ENCODE measurements at regions not wholly inside any gene's neighbourhood (a gene's known extent, or its start where the extent isn't known, plus 50 kb on each side); places are given as distances from the start of the nearest gene placed in this dataset.

- no peak for TF ChIP-seq POLR2AphosphoS5 (IDR thresholded peaks at IDR 0.05; ENCODE audit: low read depth, low read length)
- TF ChIP-seq REST (IDR thresholded peaks at IDR 0.05; ENCODE audit: insufficient read depth in 1 of 2, low read depth in 2 of 2, low read length in 2 of 2): no peak
- TF ChIP-seq SIN3A (IDR thresholded peaks at IDR 0.05; ENCODE audit: borderline replicate concordance, insufficient read depth, low read length): no peak
- TF ChIP-seq FOXP2 (optimal IDR thresholded peaks at IDR 0.05; ENCODE audit: borderline replicate concordance, extremely low read depth, extremely low read length, insufficient read depth): no peak
- no peak for TF ChIP-seq TAF1 (IDR thresholded peaks at IDR 0.05; ENCODE audit: borderline replicate concordance, insufficient read depth, low read length)
These were observed 300.3 kb downstream of the NPHP4 start for GRCh38 chr1:5691795-5692509.

All from PFSK-1 (cell line).